OCI-LY3 (cell line): ENCODE measurements at regions not wholly inside any gene's neighbourhood (a gene's known extent, or its start where the extent isn't known, plus 50 kb on each side); places are given as distances from the start of the nearest gene placed in this dataset.

ENCODE experiments used
- CTCF ChIP-seq: fragments of 200-600, 300-600 bp; sonication (generic); IDR thresholded peaks from 2 replicates; pipeline ENCODE4 v1.5.1; 2014; ENCODE audit warnings: antibody characterized with exemption, low read length, low read depth
- EZH2phosphoT487 ChIP-seq: fragments of 200-600 bp; shearing (Covaris generic); IDR thresholded peaks from 2 replicates; pipeline ENCODE4 v1.6.1; 2018; ENCODE audit warnings: antibody characterized with exemption, mixed run types, low read depth

- TF ChIP-seq CTCF (no peak), EZH2phosphoT487 (no peak)
Measured at GRCh38 chr21:39060485-39061083, 122.7 kb downstream of the PSMG1 start.
